B cell (primary cell): ENCODE measurements at regions not wholly inside any gene's neighbourhood (a gene's known extent, or its start where the extent isn't known, plus 50 kb on each side); places are given as distances from the start of the nearest gene placed in this dataset.

Experiments used
- CTCF ChIP-seq: fragments of 200-600 bp; IDR thresholded peaks from one replicate; pipeline ENCODE4 v1.8.0; 2022; ENCODE audit warnings: antibody characterized with exemption, mild to moderate bottlenecking
- EZH2 ChIP-seq: IDR thresholded peaks from 2 replicates; pipeline ENCODE4 v1.6.1; 2012; ENCODE audit warnings: borderline replicate concordance, low read depth, mild to moderate bottlenecking, moderate library complexity, low read length; ENCODE audit not compliant: insufficient read depth, poor library complexity, severe bottlenecking

- TF ChIP-seq CTCF = no peak
- no peak for TF ChIP-seq EZH2
These were observed 186.5 kb upstream of the TNRC6C start for GRCh38 chr17:77771998-77772397.
